HG03457 (cell line): ENCODE measurements at regions not wholly inside any gene's neighbourhood (a gene's known extent, or its start where the extent isn't known, plus 50 kb on each side); places are given as distances from the start of the nearest gene placed in this dataset.

Source experiments
- ATAC-seq: cut with Tn5 transposase; IDR thresholded peaks from one replicate; pipeline ENCODE4 v1.9.1; 2021; ENCODE audit warnings: moderate number of reproducible peaks; ENCODE audit not compliant: unreplicated experiment

DNA sequence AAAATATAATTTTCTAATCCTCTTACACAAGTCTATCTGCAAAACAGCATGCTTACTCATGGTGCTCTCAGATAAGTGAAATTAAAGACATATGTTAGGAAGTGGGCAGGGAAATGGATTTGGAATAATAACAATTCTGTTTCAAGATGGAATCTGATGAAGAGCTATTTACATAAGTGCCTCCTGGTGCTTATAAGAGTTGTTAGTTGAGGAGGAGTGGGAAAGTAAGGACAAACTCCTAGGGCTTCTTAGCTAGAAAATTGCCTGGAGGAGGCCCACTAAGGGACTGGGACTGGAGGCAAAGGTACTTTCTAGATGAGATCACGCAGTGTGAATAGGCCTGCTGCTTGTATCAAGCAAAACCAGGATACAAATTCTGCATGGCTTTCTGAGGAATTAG, 939.8 kb downstream of the GLUD2 start:
- no peak for ATAC-seq

DNA sequence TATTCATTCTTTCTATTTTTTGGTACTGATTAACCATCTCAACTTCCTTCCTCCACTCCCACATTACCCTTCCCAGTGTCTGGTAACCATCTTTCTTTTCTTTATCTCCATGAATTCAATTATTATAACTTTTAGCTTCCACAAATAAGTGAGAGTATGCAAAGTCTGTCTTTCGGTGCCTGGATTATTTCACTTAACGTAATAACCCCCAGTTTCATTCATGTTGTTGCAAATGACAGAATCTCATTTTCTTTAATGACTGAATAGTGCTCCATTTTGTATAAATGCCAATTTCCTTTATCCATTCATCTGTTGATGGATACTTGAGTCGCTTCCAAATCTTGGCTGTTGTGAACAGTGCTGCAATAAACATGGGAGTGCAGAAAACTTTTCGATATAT, 940.4 kb downstream of the GLUD2 start:
- no peak for ATAC-seq

DNA sequence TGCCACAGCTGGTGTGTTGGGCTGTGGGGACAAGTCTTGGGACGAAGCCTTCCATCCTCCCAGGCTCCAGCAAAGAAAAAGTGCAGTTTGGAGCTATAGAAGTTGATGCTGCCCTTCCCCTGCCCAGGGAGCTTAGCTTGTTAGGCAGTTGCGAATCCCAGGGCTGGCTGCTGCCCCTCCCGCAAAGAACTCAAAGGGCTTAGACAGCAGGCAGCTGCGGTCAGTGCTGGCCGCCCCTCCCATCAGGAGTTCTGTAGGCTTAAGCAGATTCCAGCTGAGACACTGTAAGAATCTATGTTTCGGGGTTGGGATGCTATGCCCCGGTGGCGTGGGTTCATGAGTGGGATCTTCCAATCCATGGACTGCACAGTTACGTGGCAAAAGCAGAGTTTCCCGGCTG, 956.7 kb downstream of the GLUD2 start:
- ATAC-seq = no peak

DNA sequence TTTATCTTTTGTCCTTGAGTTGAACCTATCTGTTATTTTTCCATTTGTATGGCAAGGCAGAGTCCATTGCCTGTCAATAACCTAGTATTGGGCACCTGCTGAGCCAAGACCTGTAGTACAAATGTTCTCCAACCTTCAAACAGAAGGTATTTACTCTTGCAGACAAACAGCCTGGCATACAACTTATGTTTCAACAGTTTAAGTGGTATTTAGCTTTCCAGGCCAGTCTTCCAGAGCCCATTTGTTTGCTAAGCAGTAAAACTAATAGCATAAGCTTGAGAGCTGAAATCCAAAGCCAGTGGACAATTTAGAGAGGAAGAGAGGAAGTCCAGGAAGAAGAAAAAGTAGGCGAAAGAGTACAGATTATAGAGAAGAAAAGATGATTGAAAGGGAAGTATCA, 979.3 kb downstream of the GLUD2 start:
- no peak for ATAC-seq

DNA sequence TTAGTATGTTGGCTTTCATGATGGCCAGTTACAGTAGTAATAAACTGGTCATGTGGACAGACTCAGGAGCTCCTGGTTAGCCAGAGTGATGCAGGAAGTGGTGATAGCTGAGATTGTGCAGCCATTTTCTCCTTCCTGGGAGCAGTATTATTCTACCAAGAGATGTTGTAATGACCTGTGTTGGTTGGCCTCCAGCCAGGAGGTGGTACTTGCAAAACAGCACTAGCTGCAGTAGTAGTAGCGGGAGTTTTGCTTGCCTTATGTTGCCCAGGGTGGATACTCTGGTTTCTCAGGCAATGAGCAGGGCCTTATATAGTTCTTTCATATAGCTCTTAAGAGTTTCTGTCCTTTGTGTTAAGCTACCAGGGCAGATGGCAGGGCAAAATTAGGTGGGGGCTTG, 998.8 kb downstream of the GLUD2 start:
- ATAC-seq = no peak

DNA sequence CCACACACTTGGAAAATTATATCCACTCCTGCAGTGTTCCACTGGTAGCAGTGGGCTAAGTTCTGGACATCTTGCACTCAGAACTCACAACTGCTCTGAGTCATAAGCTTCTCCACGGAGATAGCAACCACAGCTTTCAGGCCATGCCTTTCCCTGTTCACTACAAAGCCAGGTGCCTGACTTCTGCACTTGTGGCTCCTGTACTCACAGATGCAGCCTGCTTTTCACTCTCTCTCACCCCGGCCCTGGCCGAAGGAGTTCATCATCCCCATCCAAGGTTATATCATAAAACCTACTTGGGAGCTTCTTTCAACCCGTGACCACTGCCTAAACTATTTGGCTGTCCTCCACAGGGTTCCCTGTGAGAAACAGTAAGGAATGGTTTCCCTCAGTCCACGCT, 999.4 kb downstream of the GLUD2 start:
- ATAC-seq = no peak

DNA sequence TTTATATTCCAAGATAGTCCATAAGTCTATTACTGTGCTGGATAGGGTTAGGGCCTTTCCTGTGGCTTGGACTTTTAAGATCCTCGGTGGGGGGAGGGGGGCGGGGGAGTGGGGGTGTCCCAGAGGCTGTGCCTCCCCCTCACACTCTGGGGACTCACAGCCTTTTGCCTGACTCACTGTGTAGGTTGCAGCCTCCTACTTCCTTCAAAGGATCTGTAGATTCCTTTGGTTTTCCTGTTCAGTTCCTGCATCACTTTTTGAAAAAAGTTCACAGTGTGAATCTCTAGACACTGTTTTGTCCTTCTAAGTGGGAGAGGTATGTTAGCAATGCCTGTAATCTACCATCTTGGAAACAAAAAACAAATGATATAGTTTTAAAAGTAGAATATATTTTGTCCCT, 999.9 kb downstream of the GLUD2 start:
- no peak for ATAC-seq

DNA sequence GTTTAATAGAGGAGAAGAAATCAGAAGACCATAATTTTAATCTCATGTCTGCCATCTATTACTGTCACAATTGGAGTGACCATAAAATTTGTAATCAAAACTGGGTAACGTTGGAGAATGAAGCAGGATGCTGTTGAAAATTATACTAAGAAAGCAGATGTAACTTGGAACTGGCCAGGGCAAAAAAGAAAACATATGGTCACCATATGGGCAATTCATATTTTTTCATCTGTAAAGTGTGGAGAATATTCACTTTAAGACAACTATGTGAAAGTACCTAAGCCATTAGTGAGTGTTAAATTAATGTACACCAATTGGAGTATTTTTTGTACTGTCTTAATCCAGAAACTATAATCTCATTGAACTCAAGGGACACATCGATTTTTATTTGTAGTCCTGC, 1008.0 kb downstream of the GLUD2 start:
- no peak for ATAC-seq

DNA sequence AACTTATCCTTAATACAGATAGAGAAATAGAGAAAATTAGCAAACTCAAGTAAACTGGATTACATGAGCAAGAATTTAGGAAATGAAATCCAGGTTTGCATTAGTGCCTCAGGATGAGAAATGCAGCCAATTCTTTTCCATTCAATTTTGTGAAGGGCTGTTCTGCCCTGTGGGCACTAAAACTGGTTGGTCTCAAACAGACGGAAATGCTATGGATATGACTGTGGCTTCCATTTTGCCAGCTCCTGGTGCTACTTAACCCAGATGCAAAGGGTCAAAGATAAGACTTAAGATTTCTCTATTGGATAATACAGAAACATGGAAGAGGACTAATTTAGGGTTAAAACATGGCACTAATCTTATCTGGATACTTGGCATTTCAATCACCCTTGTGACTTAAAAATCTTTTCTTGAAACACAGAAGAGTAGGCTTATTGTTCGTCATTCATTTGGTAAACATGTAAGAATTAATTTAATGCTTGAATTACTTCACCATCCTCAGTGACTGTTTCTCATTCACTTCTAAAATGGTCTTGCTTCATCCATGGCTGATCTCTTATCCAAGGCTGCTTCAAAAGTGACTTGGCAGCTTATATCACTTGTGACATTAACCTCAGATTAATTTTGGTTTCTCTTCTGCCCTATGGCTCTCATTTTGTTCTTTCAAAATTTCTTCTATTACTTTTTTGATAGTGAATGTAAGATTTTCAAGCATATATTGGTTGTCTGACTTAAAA, 1008.7 kb downstream of the GLUD2 start:
- no peak for ATAC-seq

DNA sequence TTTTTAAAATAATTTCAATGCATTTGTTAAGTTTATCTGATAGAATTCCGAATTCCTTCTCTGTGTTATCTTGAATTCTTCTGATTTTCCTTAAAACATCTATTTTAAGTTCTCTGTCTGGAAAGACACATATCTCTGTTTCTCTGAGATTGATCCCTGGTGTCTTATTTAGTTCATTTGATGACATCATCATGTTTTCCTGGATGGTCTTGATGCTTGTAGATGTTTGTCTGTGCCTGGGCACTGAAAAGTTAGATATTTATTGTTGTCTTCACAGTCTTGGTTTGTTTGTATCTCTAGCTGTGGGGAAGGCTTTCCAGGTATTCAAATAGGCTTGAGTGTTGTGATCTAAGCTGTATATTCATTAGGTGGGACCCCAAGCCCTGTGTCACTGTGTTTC, 1028.8 kb downstream of the GLUD2 start:
- no peak for ATAC-seq

DNA sequence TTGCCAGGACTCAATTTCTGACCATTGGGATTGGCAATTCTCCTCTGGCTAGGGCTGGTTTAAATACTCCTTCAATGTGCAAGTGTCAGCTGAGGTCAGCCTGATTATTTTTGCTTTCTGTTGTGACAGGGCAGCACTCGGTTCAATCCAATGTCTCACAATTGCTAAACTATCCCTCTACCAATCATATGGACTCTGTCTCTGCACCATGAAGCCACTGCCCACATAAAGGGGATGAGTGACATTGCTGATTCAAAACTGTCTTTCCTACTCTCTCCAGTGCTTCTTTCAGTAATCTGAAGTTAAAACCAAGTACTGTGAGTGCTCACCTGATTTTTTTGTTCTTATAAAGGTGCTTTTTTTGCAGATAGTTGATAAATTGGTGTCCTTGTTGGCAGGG, 1030.7 kb downstream of the GLUD2 start:
- no peak for ATAC-seq

DNA sequence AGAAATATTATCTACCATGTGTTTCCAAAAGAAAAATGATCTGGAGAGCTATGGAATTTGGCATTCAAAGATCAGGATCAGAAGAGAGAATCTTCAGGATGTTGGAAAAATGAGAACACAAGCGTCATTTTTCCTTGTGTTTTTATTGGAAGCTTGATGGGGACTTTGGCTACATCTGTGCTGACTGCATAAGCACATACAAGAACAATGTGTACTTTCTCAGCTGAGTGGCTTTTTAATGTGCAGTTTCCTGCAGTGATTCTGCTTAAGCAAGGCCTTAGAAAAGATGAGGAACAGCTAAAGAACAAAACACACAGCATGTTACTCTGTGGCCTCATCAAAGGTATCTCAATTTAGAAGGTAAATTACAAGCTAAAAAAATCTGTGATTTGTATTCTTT, 1039.9 kb downstream of the GLUD2 start:
- no peak for ATAC-seq

DNA sequence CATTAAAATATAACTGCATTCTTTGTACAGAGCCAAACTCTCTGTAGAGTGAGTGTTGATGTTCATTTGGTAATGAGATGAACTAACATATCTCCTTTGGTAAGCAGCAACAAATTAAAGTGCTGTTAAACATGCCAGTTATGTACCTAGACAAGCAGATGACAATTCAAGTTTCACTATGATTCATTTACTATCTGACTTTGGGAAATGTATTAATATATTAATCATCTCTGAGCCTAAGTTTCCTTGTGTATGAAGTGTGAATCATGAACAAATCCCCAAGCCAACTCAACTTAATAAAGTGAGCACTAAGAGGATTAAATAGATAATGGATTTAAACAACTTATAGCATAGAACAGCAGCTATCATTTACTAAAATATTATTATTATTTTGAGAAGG, 1044.2 kb downstream of the GLUD2 start:
- no peak for ATAC-seq

DNA sequence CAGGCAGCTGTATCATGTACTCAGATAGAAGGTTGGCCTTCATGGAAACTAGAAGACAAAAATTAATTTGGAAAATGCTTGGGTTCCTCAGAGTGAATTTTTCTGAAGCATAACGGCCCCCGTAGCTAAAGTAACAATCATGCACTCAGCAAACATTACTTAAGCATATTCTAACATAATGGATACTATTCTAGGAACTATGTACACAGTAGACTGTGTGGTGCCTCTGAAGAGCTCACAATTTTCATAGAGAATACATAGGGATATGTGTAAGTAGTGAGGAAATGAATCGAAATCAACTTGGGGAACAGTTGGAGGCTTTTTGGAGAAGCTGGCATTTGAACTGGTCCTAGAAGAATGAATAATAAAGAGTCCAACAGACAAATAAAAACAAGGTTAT, 1045.0 kb downstream of the GLUD2 start:
- no peak for ATAC-seq

DNA sequence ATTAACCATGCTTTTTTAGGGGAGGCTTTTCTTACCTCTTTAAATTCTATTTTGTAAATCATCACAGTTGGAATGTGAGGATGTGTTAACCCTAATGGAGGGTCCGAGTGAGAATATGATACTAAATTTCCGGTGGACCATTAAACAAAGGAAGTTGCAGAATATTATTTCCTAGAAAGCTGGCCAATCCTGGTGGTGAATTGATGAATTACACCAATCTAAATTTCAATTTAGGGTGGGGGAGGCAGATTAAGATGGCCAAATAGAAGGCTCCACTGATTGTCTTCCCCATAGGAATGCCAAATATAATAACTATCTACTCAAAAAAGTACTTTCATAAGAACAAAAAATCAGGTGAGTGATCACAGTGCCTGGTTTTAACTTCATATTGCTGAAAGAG, 1045.6 kb downstream of the GLUD2 start:
- ATAC-seq = no peak

DNA sequence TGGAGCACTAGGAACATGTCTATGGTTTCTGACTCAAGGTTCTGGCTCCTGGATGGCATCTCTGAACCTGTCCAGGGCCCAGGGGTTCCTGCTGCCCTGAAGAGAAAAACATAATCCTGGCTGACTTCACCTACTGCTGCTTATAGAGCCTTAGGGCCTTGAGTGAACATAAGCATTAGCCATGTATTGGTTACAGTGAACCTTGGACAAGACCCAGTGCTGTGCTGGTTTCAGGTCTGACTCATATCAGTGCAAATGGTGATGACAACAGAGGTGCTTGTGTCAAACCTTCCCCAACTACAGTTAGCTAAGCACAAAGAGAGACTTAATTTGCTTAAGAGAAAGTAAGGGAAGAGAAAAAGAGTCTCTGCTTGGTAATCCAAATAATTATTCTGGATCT, 1047.2 kb downstream of the GLUD2 start:
- ATAC-seq = no peak

DNA sequence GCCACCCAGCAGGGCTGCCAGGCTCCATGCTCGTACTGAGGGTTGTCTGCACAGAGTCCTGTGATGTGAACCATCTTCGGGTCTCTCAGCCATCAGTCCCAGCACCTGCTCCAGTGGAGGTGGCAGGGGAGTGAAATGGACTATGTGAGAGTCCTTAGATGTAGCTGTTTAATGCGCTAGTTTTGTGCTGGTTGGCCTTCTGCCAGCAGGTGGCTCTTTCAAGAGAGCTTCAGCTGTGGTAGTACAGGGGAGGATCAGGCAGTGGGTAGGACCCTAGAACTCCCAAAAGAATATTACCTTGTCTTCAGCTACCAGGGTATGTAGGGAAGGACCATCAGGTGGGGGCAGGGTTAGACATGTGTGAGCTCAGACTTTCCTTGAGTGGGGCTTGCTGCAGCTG, 1066.0 kb downstream of the GLUD2 start:
- ATAC-seq = no peak

DNA sequence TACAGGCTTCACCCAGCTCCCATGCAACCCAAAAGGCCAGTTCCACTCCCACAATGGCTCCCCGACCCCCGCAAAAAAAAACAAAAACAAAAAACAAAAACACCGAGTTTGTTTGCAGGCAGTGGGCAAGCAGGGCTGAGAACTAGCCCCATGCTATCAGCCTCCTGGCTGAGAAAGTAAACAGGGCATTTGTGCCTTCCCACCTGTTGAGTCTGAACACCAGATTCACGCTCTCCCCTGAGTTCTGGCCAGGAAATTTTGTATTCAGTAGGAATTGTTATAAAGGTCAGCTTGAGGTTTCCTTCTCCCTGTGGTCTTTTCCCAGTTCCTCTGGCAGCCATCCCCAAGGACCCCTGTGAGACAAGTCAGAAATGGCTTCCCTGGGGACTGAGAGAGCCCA, 1066.5 kb downstream of the GLUD2 start:
- ATAC-seq = no peak

DNA sequence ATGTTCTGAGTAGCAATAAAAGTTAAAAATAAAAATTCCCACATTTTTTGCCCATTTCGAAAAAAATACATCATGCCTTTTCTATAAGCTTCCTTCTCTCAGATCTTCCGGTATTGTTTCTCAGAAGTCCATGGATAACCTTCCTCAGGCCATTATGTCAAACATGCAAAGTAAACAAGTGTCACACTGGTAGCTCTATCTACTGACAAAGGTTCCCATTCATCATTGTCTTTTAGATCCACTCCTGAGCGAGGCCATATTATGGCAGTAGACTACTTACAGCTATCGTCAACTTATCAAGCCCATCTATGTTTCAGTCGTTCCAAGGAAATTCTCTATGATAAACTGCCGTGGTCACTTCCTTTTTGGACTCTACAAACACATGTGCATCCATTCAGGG, 1068.2 kb downstream of the GLUD2 start:
- ATAC-seq = no peak

DNA sequence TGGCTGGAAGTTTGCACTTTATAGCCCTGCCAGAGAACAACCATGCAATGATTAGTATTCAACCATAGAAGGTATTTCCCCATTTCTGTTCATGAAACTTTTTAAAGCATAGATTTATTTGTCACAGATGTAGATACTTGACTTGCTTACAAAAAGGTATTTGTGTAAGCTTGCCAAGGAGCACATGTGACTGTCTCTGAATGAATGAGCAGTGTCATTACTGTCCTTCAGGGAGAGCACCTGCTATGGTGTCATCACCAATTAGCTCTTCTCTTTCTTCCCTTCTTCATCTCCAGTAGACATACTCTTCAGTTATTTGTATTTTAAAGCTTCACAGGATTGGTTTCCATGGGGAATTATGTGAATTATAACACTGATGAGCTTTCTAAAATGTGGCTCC, 1064.7 kb upstream of the GRIA3 start:
- ATAC-seq = no peak

DNA sequence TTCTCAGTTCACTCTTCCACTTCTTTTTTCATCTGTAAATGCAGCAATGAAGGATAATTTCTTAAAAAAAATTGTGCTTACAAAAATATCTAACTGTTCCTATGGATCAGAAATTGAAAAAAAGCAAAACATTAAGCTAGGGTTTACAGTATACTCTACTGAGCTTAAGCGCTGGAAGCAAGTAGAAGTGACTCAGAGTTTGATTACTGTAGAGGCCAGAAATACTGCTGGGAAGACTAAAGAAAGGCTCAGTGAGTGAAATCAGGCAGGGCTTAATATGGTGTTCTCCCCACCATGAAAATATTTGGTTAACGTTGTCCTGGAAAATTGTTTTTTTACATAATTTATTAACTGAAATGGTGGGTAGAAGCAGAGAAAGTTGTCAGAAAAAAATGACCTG, 1061.8 kb upstream of the GRIA3 start:
- no peak for ATAC-seq

DNA sequence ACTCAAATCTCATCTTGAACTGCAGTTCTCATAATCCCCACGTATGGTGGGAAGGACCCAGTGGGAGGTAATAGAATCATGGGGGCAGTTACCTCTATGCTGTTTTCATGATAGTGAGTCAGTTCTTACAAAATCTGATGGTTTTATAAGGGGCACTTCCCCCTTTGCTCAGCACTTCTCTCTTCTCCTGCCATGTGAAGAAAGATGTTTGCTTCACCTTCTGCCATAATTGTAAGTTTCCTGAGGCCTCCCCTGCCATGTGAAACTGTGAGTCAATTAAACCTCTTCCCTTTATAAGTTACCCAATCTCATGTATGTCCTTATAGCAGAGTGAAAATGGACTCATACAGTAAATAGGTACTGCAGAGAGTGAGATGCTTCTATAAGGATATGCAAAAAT, 1050.6 kb upstream of the GRIA3 start:
- no peak for ATAC-seq

DNA sequence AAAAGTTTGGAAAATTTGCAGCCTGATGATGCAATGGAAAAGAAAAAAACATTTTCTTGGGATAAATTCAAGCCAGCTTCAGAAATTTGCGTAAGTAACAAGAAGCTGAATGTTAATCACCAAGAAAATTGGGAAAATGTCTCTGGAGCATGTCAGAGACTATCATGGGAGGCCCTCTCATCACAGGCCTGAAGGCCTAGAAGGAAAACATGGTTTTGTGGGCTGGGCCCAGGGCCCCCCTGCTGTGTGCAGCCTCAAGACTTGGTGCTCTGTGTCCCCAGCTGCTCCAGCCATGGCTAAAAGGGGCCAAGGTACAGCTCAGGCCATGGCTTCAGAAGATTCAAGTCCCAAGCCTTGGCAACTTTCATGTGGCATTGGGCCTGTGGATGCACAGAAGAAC, 1049.8 kb upstream of the GRIA3 start:
- ATAC-seq = no peak

DNA sequence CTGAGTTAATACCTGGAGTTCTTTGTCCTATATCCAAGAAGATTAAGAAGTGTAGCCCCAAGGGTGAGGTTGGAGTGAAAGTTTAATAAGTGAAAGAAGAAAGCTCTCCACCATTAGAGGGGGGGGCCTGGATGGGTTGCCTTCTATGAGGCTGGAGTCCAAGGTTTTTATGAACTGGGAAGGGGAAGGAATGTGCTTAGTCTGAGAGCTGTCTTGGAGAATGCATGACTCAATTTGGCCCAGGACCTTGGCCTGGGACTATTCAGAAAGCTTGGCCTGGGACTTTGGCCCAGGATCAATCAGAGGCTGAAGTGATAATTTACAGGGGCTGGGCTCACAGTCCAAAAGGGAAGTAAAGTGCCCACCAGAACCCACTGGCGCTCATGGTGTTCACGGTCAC, 1049.0 kb upstream of the GRIA3 start:
- no peak for ATAC-seq
